ENCODE measurements at regions not wholly inside any gene's neighbourhood (a gene's known extent, or its start where the extent isn't known, plus 50 kb on each side); places are given as distances from the start of the nearest gene placed in this dataset.

GRCh38 chr2:106629981-106630380 lies 142.8 kb downstream of the CD8B2 start:
- no peak for TF ChIP-seq CTCF (conservative IDR thresholded peaks at IDR 0.05; ENCODE audit: low read length)
- no peak for TF ChIP-seq EZH2phosphoT487 (IDR thresholded peaks at IDR 0.05; ENCODE audit: borderline replicate concordance)

Data from Loucy (cell line).